GM18873 (cell line): ENCODE measurements at regions not wholly inside any gene's neighbourhood (a gene's known extent, or its start where the extent isn't known, plus 50 kb on each side); places are given as distances from the start of the nearest gene placed in this dataset.

ENCODE experiments used
- ATAC-seq: cut with Tn5 transposase; IDR thresholded peaks from one replicate; pipeline ENCODE4 v1.9.1; 2021; ENCODE audit warnings: mild to moderate bottlenecking, moderate library complexity, moderate number of reproducible peaks; ENCODE audit not compliant: unreplicated experiment, low FRiP score

DNA sequence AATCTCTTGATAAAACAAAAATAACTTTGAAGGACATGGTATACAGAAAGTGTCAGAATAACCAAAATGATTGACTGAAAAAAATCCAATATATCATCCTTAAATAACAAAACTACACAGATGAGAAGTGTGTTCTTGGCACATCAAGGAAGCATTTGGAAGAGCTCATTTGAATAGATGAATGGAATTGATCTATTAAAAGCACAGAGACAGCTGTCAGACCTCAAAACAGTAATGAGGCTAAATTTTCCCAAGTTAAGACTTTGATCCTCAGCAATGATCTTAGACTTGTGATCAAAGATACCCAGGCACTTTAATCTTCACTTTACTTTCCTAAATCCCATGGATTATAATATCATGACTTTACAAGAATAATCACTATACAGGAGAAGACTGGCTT, 395.4 kb upstream of the NFE2L3 start:
- ATAC-seq = no peak

DNA sequence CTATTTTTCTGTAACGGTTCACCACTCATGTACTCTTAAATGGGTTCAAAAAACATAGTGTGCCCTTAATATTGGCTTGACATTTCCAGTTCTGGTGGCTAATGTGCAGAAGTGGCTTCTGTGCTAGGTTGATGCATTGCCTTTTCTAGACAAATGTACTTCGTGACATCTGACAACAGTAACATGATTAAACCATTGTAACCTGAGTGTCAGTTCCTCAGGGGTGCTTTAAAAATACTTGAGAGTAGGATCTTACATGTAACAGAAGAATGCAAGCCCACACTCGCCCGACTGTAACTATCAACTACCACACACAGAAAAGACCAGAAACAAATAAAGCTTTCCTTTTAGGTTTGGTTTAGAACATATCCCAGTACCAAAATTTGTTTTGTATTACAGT, 393.4 kb upstream of the NFE2L3 start:
- ATAC-seq = no peak

DNA sequence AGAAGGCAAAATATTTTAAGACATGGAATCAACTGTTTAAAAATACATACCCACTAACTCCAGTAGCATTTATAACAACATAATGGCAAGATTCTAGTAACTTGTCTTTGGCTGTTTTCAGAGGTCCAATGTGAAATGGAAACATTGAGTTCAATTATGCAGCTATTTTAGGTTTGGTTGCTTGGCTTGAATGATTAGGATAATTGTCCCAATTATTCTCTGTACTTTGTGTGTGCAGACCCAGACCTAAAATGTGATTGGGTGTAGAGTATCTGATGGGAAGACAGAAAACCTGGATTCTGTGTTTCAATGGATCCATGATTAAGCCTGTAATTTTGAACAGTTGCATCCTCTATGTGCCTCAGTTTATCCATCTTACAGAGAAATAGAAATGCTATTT, 392.7 kb upstream of the NFE2L3 start:
- ATAC-seq = no peak

DNA sequence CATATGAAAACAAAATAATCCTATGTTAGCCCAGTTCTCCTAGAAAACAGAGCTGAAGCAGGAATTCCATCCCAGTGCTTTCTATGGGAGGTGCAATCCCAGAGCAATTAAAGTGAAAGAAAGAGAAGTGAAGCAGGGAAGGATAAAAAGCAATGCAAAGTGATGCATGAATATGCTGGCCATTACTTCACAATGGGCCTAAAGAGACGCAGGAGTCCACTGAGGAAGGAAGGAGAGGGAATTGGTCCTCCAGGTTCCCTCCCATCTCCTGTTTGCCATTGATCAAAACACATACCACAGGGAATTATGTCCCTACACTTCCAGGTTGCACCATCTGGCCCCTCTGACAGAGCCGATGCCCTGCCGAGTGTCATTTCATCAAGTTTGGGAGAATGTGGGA, 392.2 kb upstream of the NFE2L3 start:
- ATAC-seq = no peak

GRCh38 chr7:25762511-25763462, 389.2 kb upstream of the NFE2L3 start:
- no peak for ATAC-seq

- ATAC-seq = no peak
Measured at GRCh38 chr7:25763463-25763860, 388.5 kb upstream of the NFE2L3 start.

DNA sequence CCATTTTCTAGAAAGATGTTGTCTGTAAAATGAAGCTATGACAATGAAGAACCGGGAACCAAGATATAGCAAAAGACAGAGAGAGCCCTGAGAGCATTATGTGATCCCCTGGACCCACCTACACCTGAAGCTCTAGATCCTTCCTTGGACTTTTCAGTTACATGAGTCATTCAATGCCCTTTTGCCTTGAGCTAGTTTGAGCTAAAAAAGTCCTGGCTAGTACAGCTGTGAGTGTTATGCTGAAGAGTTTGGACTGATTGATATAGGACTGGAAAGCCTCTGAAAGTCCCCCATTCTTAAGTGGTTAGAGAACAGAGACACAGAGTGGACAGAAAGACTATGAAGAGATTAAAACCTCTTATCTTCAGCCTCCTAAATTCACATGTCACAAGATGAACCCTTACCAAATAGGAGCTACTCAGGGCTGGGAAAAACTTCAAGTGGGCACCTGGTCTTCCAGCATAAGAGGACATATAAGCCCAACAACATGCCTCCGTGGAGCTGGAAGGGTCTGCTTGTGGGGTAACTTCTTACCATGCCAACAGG, 386.8 kb upstream of the NFE2L3 start:
- no peak for ATAC-seq

DNA sequence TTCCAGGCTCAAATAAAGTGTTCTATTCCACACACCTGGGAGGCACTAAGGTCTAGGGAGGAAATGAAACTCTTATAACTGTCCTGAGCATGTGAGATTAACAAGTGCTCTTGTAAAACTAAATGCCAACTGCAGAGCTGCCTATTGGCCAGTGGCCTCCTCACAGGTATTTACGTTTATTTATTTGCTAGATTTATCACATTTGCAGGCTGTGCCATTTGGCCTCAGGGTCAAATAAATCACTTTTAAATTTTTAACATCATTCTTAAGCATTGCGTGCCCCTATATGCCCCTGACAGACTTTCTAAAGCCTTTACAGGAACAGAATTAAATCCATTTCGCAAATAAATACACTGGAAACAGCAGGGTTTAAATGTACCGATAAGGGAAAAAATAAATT, 381.8 kb upstream of the NFE2L3 start:
- no peak for ATAC-seq

DNA sequence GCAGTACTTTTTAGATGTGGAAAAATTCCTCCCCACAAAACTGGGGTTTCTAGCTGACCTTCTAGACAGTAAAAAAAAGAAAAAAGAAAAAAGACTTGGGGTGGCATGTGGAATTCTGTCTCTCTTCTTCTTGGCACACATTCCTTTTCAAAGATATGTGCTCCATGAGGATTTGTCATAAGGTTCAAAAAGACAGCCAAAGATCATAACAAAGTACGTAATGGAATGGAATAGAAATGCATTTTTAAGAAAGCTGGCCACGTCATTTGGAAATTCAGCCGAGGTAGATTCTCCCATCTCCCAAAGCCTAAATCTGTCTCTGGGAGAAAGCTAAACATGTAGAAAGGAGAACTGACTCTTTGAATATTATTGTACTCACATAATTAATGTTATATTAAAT, 381.3 kb upstream of the NFE2L3 start:
- ATAC-seq = no peak

- ATAC-seq = no peak
Measured at GRCh38 chr7:25771491-25771890, 380.5 kb upstream of the NFE2L3 start.

GRCh38 chr7:25772802-25773201, 379.2 kb upstream of the NFE2L3 start:
- ATAC-seq = no peak

DNA sequence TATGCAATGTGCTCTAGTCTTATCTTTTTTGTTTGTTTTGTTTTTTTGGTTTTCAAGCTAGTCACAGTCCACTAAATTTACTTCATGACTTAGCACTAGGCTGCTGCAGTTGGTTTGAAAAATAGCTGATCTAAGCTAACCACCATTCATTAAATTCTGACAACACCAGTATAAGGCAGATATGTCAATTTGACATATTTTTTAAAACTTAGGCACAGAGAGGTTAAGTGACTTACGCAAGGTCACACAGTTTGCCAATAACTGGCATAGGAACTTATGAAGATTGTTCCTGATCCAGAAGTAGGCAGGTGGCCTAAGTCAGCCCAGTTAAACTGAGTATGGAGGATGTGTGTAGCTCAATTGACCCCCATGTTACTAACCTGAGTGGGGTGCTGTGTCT, 377.3 kb upstream of the NFE2L3 start:
- no peak for ATAC-seq

GRCh38 chr7:25775570-25775969, 376.4 kb upstream of the NFE2L3 start:
- no peak for ATAC-seq

- ATAC-seq = no peak
Measured at GRCh38 chr7:25775999-25776743, 375.8 kb upstream of the NFE2L3 start.

DNA sequence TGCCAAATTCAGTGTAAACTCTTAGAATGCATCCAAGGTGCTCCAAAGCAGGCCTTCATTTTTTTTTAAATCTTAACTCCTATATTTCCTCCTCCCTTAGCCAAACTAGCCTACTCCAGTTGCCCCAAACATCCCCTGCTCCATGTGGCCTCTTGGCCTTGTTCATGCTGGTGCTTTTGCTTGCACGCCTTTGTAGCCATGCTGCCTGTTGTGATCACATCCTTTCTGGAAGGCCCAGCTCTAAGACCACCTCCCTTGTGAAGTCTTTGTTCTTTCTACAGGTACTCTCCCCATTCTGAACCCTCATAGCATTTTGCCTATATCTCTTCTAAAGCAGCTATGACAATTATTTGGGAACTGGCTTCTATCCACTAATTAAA, 375.3 kb upstream of the NFE2L3 start:
- no peak for ATAC-seq

GRCh38 chr7:25777969-25778708, 373.9 kb upstream of the NFE2L3 start:
- ATAC-seq = no peak

GRCh38 chr7:25779002-25779546, 372.9 kb upstream of the NFE2L3 start:
- ATAC-seq = no peak

- no peak for ATAC-seq
Measured at GRCh38 chr7:25780904-25781303, 371.1 kb upstream of the NFE2L3 start.

DNA sequence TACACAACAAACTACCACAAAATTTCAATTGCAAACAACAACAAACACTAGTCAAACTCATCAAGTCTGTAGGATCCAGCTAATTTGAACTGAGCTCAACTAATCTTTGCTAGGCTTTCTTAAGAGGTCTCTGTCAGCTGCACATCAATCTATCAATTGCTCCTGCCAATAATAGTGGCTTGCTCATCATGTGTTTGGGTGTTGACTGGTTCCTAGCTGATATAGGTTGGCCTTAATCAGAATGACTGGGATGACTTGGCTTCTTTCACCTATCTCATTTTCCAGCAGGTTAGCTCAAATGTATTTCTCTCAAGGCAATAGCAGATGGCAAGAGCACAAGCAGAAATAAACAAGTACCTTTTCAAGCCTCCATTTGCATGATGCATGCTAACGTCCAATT, 370.3 kb upstream of the NFE2L3 start:
- ATAC-seq = no peak

GRCh38 chr7:25786936-25787335, 365.1 kb upstream of the NFE2L3 start:
- ATAC-seq = no peak

- ATAC-seq = no peak
Measured at GRCh38 chr7:25787336-25787735, 364.7 kb upstream of the NFE2L3 start.
